ENCODE measurements at regions not wholly inside any gene's neighbourhood (a gene's known extent, or its start where the extent isn't known, plus 50 kb on each side); places are given as distances from the start of the nearest gene placed in this dataset.

- no peak for DNase-seq
Observed at GRCh38 chr17:77461277-77462057, 320.7 kb downstream of the SEC14L1 start.

DNA sequence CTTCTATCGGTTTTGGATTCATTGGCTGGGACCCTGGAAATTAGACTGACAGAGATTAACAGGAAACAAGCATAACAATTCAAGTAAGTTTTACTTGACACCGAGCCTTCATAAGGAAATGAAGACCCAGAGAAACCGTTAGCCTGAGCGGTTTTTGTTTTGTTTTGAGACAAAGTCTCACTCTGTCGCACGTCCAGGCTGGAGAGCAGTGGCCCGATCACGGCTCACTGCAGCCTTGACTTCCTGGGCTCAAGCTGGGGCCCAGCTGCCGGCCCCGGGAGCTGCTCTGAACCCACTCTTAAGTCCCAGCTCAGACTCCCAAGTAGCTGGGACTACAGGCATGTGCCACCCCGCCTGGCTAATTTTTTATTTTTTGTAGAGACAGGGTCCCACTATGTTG lies 321.3 kb downstream of the SEC14L1 start:
- no peak for DNase-seq

- DNase-seq: no peak
Observed at GRCh38 chr17:77462553-77463497, 322.1 kb downstream of the SEC14L1 start.

DNA sequence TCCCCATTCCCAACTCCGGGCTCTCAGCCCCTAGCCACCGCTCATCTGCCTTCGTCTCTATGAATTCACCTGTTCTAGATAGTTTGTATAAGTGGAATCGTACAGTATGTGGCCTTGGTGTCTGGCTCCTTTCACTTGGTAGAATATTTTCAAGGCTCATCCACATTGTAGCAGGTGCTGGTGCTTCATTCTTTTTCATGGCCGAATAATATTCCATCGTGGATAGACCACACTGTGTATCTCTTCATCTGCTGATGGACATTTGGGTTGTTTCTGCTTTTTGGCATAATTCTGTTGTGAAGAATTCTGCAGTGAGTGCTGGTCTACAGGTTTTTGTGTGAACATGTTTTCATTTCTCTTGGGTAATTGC lies 324.2 kb downstream of the SEC14L1 start:
- DNase-seq: no peak

- no peak for DNase-seq
Observed at GRCh38 chr17:77465358-77466041, 324.7 kb downstream of the SEC14L1 start.

DNA sequence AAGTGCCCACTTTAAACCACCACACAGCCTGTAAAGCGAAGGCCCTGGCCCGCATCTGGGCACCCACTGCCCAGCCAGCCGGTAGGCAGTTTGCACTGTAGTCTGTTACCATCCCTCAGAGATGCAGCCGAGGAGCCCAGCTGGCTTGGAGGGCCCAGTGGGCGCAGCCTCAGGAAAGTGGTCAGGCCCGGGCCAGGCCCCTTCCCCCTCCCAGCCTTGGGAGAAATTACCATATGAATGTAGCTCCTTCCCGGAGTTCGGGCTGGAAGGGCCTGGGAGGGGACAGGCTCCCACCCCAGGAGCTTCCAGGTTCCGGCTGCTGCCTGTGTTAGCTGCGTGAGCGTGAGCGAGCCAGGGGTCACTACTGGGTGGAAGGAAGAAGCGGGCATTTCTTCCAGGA lies 325.4 kb downstream of the SEC14L1 start:
- no peak for DNase-seq

DNA sequence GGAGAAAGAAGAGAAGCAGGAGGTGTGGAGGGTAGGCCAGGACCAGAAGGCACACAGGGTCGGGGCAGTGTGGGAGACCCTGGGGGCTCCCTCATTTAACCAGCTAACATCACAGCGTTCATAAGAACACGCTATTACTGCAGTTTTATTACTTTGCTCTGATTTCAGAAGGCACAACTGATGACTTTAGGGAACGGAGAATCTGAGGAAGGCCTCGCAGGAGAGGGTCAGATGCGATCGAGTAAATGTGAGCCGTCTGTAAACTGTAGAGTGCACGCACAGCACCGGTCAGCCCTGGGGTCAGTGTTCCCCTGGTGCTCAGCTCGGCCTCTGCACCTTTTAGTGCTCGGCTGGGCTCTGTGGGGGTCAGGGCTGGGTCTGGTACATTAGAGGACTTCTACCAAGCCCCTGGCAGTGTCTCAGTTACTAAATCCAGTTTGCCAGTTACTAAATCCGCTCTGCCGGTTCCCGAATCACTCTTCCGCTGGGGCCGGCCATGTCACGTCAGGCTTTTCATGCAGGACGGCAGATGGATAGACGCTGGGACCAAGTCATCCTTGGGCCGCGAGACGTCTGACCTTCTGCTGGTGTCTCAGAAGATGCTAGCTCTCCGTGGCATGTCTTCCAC lies 325.9 kb downstream of the SEC14L1 start:
- DNase-seq: no peak

DNA sequence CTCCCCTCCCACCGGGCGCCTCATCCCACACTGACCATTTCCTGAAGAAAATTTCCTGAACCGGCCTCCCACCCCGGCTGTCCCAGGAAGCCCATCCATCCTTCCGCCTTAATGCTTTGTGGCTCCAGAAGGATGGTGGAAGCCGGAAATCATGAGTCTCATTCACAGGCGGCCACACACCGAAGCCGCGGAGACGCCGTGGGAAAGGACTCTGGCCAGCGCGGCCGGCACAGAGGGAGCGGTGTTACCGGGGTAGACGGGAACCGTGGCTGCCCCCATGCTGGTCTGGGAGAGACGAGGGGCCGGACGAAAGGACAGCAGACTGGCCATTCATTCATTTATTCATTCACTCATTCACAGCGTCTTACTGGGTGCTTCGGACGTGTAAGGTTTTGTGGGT lies 326.8 kb downstream of the SEC14L1 start:
- DNase-seq: no peak

GRCh38 chr17:77468897-77469296 lies 328.1 kb downstream of the SEC14L1 start:
- no peak for DNase-seq

DNA sequence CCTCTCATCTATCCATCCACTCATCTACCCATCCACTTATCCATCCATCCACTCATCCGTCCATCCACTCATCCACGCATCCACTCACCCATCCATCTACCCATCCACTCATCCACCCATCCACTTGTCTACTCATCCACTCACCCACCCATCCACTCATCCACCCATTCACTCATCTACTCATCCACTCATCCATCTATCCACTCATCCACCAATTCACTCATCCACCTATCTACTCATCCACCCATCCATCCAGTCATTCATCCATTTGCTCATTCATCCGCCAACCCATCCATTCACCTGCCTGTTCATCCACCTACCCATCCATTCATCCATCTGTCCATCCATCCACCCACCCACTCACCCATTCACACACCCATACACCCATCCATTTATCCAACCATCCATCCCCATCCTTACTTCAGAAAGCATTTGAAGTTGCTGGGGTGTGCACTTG lies 329.6 kb downstream of the SEC14L1 start:
- no peak for DNase-seq

GRCh38 chr17:77470800-77471733 lies 330.3 kb downstream of the SEC14L1 start:
- DNase-seq: no peak

DNA sequence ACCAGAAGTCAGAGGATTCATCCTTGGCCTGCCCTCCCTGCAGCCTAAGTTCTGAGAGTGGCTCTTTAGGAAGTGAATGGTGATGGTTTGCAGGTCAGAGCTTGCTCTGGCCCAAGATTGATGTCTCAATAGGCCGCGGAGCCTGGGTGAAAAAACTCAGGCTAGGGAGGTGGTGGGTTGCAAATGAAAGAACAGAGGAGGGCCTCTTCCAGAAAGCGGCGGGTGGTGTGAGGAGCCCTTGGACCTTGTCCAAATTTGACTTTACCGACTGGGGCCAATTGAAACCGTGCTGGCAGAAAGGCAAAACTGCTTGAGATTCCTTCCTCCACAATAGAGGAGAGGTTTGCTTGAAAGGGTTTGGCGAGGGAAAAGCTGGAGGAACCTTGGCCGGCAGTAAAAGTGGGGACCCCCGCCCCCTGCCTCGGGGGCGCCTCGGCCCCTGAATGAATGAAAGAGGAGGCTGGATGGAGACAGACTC lies 331.3 kb downstream of the SEC14L1 start:
- peak; percentile 15 for DNase-seq

GRCh38 chr17:77472468-77473310 lies 331.9 kb downstream of the SEC14L1 start:
- DNase-seq: no peak

GRCh38 chr17:77473615-77474226 lies 333.0 kb downstream of the SEC14L1 start:
- no peak for DNase-seq

DNA sequence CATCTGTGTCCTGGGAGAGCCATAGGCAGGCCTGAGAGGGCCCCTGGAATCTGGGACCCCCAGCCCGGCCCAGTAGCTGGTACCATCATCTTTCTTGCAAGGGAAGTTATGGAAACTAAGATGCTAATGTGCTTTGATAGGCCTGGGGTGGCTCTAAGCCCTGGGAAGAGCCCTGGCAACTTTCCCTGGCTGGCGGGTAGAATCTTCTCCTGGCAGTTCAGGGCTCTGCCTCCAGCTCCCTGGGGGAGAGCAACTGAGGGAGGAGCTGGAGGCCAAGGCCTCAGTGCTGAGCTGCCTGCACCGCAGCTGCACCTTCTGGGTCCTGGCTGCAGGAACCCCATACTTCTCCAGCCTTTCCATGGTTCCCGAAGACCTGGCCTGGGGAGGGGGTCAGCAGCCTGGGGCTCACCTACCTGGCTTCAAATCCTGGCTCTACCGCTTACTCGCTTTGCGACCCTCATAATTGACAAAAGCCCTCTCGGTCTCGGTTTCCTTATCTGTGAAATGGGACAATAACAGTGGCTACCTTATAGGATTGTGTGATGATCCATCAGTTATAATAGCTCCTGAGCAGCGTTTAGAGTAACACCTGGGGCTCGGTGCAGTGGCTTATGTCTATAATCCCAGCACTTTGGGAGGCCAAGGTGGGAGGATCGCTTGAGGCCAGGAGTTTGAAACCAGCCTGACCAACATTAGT lies 333.7 kb downstream of the SEC14L1 start:
- DNase-seq: no peak

GRCh38 chr17:77475016-77475976 lies 334.5 kb downstream of the SEC14L1 start:
- DNase-seq: no peak

DNA sequence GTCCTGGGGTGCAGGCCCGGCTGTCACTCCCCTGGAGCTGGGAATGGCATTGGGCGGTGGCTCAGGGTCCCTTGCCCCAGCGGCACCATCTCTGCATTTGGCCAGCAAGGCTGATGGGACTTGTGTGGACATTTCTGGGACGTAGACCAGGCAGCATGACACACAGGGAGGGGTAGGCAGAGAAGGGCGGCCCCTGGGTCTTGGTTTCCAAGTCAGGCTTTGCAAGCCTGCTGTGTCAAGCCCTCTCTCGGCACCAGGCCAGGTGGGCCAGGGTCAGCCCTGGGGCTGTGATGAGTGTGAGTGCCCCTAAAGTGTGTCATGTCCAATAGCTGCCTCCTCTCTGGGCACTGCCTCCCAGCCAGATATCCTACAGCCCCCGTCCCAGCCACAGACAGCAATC lies 335.2 kb downstream of the SEC14L1 start:
- DNase-seq: no peak

- no peak for DNase-seq
Observed at GRCh38 chr17:77476498-77476897, 335.7 kb downstream of the SEC14L1 start.

All from occipital lobe (tissue), 1 donor.